NCI-H526 treated with DMSO at 0.1 percent for 48 hours (cell line): ENCODE measurements at regions not wholly inside any gene's neighbourhood (a gene's known extent, or its start where the extent isn't known, plus 50 kb on each side); places are given as distances from the start of the nearest gene placed in this dataset.

ENCODE experiments used
- DNase-seq: peaks from one replicate; lab custom pipeline; 2025; lab: John Stamatoyannopoulos, UW

DNA sequence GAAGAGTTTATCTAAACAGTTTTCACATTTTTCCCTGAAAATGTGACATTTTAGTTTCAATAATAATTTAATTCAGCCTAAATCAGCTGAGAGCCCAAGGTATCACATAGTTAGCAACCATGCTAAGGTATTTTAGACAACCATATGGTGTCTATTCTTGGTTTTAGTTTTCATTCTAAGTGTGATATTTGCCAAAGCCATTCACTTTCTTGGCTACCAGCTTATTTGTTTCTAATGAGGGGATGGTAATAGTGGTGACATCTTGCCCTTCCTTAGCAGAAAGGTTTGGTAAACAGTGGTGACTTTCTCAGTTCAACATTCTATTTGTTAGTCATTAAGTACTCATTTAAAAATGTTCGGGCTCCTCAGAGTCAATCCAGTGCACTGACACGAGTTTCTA, 854.9 kb upstream of the HTR2C start:
- DNase-seq, result no peak

- no peak for DNase-seq
These were observed 857.0 kb upstream of the HTR2C start for GRCh38 chrX:113726898-113727297.

DNA sequence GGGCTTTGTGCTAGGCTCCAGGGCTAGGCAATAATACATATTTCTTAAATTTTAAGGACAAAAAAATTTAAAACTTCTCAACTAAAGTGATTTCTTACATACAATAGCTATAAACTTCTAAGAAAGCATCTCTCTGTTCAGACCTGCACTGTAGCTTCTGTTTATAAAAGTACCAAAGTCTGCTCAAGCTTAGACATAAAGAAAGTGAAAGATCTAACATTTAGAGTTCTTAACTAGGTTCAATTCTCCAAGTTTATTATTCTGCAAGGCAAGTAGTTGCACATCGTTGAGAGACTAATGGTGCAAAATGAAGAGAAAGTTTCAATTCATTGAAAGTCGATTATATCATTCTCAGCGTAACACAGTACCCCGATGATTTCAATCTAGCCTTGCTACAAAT, 857.4 kb upstream of the HTR2C start:
- DNase-seq, result no peak

- DNase-seq, result no peak
These were observed 857.9 kb upstream of the HTR2C start for GRCh38 chrX:113726009-113726408.

DNA sequence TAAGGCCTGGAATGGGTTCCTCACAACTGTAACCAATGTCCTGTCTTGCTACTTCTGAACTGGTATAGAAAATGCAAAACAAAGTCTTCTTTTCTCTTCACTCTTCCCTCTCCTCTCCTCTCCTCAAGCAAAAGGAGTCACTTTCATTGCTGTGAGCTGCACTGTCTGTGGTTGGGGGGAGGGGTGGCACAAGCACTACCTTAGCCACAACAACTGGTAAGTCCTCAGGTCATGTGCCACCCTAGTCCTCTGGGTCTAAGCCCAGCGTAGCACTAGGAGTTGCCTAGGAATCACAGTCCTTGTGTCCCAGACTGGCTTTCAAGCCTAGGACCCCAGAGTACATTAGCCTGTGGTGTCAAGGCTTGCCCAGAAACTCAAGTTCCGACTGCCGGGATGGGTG, 859.3 kb upstream of the AMOT start:
- no peak for DNase-seq

GRCh38 chrX:113675278-113675677, 834.6 kb upstream of the AMOT start:
- DNase-seq, result no peak

GRCh38 chrX:113651306-113651705, 810.7 kb upstream of the AMOT start:
- no peak for DNase-seq

- DNase-seq, result no peak
These were observed 803.8 kb upstream of the AMOT start for GRCh38 chrX:113644426-113644825.

- no peak for DNase-seq
These were observed 793.9 kb upstream of the AMOT start for GRCh38 chrX:113634565-113634964.

DNA sequence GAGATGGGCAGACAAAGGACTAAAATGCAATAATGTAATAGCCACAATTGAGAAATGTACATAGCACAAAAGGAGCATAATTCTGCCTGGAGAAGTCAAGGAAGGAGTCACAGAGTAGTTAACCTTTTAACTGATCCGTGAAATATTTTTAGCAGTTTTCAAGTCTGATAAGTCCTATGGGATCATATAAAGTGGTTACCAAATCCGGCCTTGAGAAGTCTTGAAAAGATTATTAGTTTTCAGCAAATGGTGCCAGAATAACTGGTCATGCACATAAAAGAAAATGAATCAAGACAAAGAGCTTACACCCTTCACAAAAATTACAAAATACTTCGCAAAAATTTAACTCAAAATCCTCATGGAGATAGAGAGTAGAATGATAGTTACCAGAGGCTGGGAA, 788.7 kb upstream of the AMOT start:
- no peak for DNase-seq

DNA sequence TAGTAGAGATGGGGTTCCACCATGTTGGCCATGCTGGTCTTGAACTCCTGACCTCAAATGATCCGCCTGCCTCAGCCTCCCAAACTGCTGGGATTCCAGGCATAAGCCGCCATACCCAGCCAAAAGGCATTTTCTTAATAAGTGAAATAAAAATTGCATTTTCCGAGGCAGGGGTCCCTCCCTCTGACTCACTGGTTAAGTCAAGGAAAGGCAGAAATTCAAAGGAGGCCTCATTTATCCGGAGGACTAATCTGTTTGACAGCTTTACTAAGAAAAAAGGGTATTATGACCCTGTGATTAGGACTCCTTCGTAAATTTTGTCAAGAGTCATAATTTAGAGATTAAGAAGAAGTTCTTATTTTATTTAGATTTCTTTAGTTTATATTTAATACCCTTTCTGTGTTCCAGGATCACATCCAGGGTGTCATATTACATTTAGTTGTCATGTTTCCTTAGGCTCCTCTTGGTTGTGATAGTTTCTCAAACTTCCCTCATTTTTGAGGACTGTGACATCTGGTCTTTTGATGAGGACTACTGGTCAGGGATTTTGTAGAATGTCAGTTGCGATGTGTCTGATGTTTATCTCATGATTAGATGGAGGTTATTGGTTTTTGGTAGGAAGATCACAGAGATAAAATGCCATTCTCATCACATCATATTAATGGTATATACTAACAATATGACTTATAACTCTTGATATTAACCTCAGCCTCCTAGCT, 753.7 kb upstream of the AMOT start:
- DNase-seq, result no peak

DNA sequence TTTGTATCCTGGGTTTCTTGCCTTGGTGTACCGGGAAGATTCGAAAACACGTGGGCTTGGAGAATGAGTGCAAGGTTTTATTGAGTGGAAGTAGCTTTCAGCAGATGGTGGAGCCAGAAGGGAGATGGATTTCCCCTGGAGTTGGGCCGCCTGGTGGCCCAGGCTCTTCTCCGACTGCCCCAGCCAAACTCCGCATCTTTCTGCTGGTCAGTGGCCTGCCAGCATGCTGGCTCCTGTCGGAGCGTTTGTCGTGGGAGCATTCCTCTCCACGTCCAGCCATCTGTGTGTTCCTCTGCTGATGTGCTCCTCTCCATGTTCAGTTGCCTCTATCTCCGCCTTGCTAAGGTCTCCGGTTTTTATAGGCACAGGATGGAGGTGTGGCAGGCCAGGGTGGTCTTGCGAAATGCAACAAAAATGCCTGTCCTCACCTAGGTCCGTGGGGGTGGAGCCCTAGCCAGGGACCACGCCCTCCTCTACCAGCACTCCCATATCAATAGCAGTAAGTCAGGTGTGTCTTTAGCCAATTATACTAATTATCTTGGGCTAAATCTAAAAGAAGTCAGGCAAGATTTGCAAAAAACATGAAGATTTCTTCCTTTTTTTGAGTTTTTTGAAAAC, 745.8 kb upstream of the AMOT start:
- DNase-seq, result no peak

DNA sequence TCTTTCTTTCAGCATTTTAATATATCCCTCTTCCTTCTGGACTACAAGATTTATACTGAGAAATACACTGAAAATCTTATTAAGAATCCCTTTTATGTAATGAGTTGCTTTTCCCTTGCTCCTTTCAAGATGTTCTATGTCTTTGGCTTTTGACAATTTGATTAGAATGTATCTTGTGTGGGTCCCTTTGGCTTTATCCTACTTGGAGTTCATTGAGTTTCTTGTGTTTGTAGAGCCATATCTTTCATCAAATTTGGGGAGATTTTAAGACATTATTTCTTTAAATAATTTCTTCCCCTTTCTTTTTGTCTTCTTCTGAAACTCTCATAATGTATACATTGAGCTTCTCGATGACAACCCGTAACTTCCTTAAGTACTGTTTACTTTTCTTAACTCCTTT, 739.9 kb upstream of the AMOT start:
- DNase-seq, result no peak

DNA sequence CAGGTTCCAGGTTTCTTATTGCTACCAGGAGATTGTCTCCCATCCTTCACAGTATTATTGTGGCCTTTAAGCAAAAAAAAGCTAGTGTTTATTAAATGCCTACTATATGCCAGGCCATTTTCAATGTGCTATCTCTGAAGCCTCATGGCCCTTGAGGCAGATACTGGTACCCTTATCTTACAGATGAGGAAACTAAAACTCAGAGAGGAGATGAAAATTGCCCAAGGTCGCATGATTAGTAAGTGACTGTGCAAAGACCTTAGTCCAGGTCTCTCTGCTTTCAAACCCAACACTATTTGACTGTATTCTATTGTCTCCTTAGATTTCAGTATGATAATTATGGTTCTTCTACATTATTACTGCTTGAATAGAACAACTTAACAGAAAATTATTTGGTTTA, 717.9 kb upstream of the AMOT start:
- no peak for DNase-seq

DNA sequence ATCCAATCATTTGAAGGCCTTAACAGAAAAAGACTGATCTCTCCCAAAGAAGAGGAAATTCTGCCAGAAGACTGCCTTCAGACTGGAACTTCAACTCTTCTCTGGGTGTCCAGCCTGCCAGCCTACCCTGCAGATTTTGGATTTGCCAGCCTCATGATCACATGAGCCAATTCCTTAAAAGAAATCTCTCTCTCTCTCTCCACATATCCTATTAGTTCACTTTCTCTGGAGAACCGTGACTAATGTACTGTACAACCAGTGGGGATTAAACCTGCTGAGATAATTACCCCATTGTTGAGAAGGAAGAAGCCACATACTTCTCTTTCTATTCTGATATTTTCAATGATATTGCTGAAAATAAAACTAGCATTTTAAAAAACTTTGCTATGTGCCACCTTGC, 711.3 kb upstream of the AMOT start:
- DNase-seq, result no peak

DNA sequence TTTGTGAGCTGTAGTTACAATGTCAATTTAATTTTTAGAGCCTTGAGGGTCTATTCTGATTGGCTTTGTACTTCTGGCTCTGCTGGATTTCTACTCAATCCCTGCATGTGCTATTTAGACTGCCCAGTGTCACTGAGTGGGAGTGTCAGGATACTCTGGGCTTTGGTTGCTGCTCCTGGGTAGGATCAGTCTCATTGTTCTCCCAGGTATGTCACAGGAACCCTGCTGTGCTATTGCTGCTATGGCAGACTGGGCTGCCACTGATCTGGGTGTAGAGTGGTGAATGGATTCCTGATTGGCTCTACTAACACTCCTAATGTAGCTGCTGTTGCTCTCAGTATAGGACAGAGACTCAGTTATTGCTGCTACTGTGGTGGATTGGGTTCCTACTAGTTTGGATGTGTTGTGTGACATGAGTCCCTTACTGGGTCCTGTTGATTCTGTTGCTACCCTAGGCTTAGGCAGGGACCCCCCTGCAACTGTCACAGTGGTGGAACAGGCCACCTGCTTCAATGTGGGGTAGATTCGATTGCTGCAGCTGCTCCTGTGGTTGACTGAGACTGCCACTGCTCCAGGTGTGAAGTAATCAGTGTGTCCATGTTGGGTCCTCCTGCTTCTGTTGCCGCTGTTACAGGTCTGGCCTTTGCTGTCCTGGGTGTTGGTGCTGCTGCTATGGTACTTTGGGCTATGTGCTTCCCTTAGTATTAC, 707.8 kb upstream of the AMOT start:
- DNase-seq, result no peak

DNA sequence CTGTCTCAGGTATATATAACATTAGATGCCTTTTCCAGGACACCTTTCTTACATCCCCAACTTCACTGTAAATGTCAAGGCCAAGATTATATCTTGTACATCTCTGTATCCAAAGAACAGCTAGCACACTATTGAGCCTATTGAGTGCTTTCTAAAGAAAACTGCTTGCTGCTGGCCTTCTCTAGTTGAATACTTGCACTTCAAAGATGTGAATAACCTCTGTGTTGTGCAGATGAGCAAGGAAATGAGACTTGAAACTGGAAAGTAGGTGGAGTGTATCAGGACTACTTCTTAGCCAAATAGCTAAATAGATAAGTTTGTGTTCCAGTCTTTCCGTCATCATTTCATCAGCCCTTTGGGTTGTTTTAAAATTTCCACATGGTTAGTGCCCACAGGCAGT, 704.4 kb upstream of the AMOT start:
- DNase-seq, result no peak

GRCh38 chrX:113539599-113540356, 699.1 kb upstream of the AMOT start:
- DNase-seq, result no peak

DNA sequence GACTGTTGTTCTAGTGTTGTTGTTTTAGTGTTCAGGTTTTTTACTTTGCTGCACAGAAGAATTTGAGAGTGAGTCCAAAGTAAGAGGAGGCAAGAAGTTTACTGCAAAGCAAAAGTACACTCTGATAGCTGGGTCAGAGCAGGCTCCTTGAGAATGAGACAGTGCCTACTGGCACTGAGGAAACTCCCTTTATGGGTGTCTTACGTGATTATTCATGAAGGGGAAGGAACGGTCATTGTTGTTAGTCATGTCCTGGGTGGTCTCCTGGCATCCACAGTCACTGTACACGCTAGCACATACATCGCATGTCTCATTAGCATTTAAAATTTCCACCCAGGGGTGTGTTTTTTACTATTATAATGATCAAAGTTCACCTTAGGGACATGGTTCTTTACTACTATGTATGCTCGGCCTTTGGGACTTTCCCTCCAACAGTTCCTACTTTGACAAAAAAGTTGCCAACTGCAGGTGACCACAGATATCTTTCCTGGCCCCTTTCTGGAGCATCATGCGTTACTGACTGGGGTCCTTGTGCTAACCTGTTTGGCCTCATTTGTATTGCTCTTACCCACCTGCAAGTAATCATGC, 688.9 kb upstream of the AMOT start:
- no peak for DNase-seq

DNA sequence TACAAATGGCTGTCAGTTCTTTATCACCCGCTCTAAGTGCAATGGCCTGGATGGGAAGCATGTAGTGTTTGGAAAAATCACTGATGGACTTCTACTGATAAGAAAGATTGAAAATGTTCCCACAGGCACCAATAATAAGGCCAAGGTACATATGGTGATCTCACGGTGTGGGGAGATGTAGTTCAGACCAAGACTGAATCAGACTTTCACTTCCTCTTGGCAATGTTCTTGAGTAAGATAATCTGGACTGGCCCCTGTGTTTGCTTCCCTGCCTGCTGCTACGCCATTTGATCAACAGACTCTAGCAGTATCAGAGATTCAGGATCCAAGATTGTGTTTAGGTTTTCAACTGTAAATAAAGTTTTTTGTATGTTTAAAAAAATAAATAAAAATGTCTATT, 682.2 kb upstream of the AMOT start:
- DNase-seq, result no peak

DNA sequence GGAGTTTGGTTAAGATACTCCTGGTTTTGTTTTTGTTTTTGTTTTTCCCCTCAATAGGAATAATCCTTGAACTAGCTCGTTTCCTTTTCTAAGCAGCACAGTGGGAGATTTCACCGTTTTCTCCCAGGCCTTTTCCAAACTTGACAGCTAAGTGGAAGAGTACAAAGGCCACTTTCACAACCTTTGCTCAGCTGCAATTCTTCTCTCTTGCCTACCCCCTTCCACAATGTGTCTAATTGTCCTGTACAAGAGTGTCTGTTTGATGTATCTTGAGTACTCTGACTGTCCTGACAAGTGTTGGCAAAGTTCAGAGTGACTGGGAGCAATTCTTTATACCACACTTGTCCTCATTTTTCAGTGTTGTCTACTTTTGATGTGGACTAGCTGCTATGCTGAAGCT, 674.3 kb upstream of the AMOT start:
- no peak for DNase-seq

- DNase-seq, result no peak
These were observed 672.2 kb upstream of the AMOT start for GRCh38 chrX:113512700-113513395.
